ENCODE measurements at regions not wholly inside any gene's neighbourhood (a gene's known extent, or its start where the extent isn't known, plus 50 kb on each side); places are given as distances from the start of the nearest gene placed in this dataset.

DNA sequence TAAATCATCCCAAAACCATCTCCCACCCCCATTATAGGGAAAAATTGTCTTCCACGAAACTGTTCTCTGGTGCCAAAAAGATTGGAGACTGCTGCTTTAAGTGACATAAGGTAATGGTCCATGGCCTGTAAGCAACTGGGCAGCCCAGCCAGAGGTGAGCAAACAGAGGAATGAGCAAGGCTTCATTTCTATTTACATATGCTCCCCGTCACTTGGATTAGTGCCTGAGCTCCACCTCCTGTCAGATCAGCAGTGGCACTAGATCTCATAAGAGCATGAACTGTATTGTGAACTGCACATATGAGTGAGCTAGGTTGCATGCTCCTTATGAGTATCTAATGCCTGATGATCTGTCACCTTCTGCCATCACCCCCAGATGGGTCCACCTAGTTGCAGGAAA is 1159.8 kb upstream of the ALCAM start:
- TF ChIP-seq ZFP30 (CRISPR knock-in tag; IDR thresholded peaks at IDR 0.05): no peak
- no peak for TF ChIP-seq RARB (CRISPR knock-in tag; IDR thresholded peaks at IDR 0.05)
- no peak for TF ChIP-seq TCF4 (CRISPR knock-in tag; IDR thresholded peaks at IDR 0.05; ENCODE audit: borderline replicate concordance)
- TF ChIP-seq, protein P1, sequence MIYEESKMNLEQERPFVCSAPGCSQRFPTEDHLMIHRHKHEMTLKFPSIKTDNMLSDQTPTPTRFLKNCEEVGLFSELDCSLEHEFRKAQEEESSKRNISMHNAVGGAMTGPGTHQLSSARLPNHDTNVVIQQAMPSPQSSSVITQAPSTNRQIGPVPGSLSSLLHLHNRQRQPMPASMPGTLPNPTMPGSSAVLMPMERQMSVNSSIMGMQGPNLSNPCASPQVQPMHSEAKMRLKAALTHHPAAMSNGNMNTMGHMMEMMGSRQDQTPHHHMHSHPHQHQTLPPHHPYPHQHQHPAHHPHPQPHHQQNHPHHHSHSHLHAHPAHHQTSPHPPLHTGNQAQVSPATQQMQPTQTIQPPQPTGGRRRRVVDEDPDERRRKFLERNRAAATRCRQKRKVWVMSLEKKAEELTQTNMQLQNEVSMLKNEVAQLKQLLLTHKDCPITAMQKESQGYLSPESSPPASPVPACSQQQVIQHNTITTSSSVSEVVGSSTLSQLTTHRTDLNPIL (CRISPR knock-in tag; IDR thresholded peaks at IDR 0.05; ENCODE audit: low read depth): no peak
- TF ChIP-seq GLIS3 (CRISPR knock-in tag; IDR thresholded peaks at IDR 0.05): no peak
- ATAC-seq: no peak

DNA sequence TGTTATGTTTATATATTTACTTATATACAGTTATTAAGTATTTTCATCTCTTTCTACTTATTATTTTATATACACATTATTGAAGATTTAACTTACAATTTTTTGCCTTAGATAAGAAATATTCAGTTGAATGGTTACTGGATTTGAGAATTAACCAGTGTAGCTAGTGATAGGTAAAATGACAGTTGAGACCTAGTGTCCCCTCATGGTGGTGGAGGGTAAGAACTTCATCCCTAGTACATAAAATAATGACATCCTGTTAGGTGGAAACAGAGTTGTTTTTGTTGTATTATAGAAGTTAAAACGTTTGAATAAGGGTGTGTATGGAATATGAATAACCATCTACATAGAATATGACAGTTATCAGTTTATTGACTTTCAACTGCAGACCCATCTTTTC is 1152.4 kb upstream of the ALCAM start:
- TF ChIP-seq SNAI2 (CRISPR knock-in tag; IDR thresholded peaks at IDR 0.05) (no peak), CSDC2 (CRISPR knock-in tag; IDR thresholded peaks at IDR 0.05) (no peak), TCF4 (CRISPR knock-in tag; IDR thresholded peaks at IDR 0.05; ENCODE audit: borderline replicate concordance) (no peak), ARNTL (CRISPR knock-in tag; IDR thresholded peaks at IDR 0.05; ENCODE audit: borderline replicate concordance, low read depth) (no peak), ZNF8 (CRISPR knock-in tag; IDR thresholded peaks at IDR 0.05) (no peak), ZNF565 (CRISPR knock-in tag; conservative IDR thresholded peaks at IDR 0.05; ENCODE audit: low read depth) (no peak), TOX (CRISPR knock-in tag; IDR thresholded peaks at IDR 0.05; ENCODE audit: borderline replicate concordance) (no peak), ESRRG (CRISPR knock-in tag; IDR thresholded peaks at IDR 0.05) (no peak), BACH2 (CRISPR knock-in tag; IDR thresholded peaks at IDR 0.05; ENCODE audit: borderline replicate concordance) (no peak), ZC3H10 (CRISPR knock-in tag; IDR thresholded peaks at IDR 0.05) (no peak), RARB (CRISPR knock-in tag; IDR thresholded peaks at IDR 0.05) (no peak), OSR1 (CRISPR knock-in tag; IDR thresholded peaks at IDR 0.05) (no peak), ZFP30 (CRISPR knock-in tag; IDR thresholded peaks at IDR 0.05) (no peak), ZNF70 (CRISPR knock-in tag; IDR thresholded peaks at IDR 0.05) (no peak), ISL1 (CRISPR knock-in tag; IDR thresholded peaks at IDR 0.05) (no peak)
- TF ChIP-seq, protein P2, sequence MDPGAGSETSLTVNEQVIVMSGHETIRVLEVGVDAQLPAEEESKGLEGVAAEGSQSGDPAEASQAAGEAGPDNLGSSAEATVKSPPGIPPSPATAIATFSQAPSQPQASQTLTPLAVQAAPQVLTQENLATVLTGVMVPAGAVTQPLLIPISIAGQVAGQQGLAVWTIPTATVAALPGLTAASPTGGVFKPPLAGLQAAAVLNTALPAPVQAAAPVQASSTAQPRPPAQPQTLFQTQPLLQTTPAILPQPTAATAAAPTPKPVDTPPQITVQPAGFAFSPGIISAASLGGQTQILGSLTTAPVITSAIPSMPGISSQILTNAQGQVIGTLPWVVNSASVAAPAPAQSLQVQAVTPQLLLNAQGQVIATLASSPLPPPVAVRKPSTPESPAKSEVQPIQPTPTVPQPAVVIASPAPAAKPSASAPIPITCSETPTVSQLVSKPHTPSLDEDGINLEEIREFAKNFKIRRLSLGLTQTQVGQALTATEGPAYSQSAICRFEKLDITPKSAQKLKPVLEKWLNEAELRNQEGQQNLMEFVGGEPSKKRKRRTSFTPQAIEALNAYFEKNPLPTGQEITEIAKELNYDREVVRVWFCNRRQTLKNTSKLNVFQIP (CRISPR knock-in tag; IDR thresholded peaks at IDR 0.05; ENCODE audit: borderline replicate concordance, low read depth): no peak
- TF ChIP-seq, protein P3, sequence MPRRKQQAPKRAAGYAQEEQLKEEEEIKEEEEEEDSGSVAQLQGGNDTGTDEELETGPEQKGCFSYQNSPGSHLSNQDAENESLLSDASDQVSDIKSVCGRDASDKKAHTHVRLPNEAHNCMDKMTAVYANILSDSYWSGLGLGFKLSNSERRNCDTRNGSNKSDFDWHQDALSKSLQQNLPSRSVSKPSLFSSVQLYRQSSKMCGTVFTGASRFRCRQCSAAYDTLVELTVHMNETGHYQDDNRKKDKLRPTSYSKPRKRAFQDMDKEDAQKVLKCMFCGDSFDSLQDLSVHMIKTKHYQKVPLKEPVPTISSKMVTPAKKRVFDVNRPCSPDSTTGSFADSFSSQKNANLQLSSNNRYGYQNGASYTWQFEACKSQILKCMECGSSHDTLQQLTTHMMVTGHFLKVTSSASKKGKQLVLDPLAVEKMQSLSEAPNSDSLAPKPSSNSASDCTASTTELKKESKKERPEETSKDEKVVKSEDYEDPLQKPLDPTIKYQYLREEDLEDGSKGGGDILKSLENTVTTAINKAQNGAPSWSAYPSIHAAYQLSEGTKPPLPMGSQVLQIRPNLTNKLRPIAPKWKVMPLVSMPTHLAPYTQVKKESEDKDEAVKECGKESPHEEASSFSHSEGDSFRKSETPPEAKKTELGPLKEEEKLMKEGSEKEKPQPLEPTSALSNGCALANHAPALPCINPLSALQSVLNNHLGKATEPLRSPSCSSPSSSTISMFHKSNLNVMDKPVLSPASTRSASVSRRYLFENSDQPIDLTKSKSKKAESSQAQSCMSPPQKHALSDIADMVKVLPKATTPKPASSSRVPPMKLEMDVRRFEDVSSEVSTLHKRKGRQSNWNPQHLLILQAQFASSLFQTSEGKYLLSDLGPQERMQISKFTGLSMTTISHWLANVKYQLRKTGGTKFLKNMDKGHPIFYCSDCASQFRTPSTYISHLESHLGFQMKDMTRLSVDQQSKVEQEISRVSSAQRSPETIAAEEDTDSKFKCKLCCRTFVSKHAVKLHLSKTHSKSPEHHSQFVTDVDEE (CRISPR knock-in tag; IDR thresholded peaks at IDR 0.05): no peak
- TF ChIP-seq, protein P4, sequence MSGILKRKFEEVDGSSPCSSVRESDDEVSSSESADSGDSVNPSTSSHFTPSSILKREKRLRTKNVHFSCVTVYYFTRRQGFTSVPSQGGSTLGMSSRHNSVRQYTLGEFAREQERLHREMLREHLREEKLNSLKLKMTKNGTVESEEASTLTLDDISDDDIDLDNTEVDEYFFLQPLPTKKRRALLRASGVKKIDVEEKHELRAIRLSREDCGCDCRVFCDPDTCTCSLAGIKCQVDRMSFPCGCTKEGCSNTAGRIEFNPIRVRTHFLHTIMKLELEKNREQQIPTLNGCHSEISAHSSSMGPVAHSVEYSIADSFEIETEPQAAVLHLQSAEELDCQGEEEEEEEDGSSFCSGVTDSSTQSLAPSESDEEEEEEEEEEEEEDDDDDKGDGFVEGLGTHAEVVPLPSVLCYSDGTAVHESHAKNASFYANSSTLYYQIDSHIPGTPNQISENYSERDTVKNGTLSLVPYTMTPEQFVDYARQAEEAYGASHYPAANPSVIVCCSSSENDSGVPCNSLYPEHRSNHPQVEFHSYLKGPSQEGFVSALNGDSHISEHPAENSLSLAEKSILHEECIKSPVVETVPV (CRISPR knock-in tag; IDR thresholded peaks at IDR 0.05): no peak
- TF ChIP-seq, protein P5, sequence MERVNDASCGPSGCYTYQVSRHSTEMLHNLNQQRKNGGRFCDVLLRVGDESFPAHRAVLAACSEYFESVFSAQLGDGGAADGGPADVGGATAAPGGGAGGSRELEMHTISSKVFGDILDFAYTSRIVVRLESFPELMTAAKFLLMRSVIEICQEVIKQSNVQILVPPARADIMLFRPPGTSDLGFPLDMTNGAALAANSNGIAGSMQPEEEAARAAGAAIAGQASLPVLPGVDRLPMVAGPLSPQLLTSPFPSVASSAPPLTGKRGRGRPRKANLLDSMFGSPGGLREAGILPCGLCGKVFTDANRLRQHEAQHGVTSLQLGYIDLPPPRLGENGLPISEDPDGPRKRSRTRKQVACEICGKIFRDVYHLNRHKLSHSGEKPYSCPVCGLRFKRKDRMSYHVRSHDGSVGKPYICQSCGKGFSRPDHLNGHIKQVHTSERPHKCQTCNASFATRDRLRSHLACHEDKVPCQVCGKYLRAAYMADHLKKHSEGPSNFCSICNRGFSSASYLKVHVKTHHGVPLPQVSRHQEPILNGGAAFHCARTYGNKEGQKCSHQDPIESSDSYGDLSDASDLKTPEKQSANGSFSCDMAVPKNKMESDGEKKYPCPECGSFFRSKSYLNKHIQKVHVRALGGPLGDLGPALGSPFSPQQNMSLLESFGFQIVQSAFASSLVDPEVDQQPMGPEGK (CRISPR knock-in tag; IDR thresholded peaks at IDR 0.05; ENCODE audit: borderline replicate concordance): no peak
- TF ChIP-seq, protein P1 (CRISPR knock-in tag; IDR thresholded peaks at IDR 0.05; ENCODE audit: low read depth): no peak
- ATAC-seq: no peak
